Mesothelial cell of epicardium (in vitro differentiated cells): ENCODE measurements at regions not wholly inside any gene's neighbourhood (a gene's known extent, or its start where the extent isn't known, plus 50 kb on each side); places are given as distances from the start of the nearest gene placed in this dataset.

ENCODE experiments used
- DNase-seq, 2 experiments: peaks; one replicate each; pipeline ENCODE4 v3.0.0; 2021; ENCODE audit warnings: low spot score in 2 of 2; ENCODE audit not compliant: unreplicated experiment in 2 of 2
- H3K27ac Mint-ChIP-seq: 2 replicates; pipeline ENCODE4 v1.8.0; 2021; ENCODE audit warnings: mixed read lengths
- H3K27me3 Mint-ChIP-seq: 2 replicates; pipeline ENCODE4 v1.8.0; 2021; ENCODE audit warnings: low read depth, mixed read lengths
- H3K36me3 Mint-ChIP-seq: 2 replicates; pipeline ENCODE4 v1.8.0; 2021; ENCODE audit warnings: mixed read lengths
- H3K4me1 Mint-ChIP-seq: 2 replicates; pipeline ENCODE4 v1.8.0; 2021; ENCODE audit warnings: mixed read lengths
- H3K4me3 Mint-ChIP-seq: 2 replicates; pipeline ENCODE4 v1.8.0; 2021; ENCODE audit warnings: mild to moderate bottlenecking, moderate library complexity, mixed read lengths
- H3K9me3 Mint-ChIP-seq: 2 replicates; pipeline ENCODE4 v1.8.0; 2021; ENCODE audit warnings: mixed read lengths
- TF ChIP-seq, protein P1 (sequence below): fragments of 200-600 bp; sonication (generic); IDR thresholded peaks from one replicate; pipeline ENCODE4 v1.5.0; 2021; ENCODE audit warnings: antibody characterized with exemption; ENCODE audit not compliant: unreplicated experiment

DNA sequence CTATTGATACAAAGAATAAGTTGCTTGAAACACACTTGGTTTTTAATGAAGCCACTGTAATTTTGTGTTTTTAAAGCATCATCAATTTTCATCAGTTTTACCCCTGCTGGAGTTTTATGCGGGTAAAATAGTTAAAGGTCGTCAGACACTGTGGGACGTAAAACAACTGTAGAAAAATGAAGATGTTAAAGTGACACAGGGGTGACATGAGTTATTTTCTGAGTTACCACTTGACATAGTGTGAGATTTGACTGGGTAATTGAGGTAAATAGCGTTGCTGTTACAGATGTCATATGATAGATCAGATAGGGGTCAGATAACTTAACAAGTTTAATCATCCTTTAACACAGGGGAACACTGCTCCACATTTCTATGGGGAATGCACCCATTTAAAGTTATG lies 297.6 kb downstream of the CHL1 start:
- Mint-ChIP-seq H3K9me3 (no peaks in the 10 kb centered on the region), H3K36me3 (no peaks in the 10 kb centered on the region), H3K4me1 (no peaks in the 10 kb centered on the region), H3K27me3 (no peaks in the 10 kb centered on the region), H3K4me3 (no peak overlapping the region), H3K27ac (no peak overlapping the region)
- DNase-seq = no peak
- TF ChIP-seq, protein P1, sequence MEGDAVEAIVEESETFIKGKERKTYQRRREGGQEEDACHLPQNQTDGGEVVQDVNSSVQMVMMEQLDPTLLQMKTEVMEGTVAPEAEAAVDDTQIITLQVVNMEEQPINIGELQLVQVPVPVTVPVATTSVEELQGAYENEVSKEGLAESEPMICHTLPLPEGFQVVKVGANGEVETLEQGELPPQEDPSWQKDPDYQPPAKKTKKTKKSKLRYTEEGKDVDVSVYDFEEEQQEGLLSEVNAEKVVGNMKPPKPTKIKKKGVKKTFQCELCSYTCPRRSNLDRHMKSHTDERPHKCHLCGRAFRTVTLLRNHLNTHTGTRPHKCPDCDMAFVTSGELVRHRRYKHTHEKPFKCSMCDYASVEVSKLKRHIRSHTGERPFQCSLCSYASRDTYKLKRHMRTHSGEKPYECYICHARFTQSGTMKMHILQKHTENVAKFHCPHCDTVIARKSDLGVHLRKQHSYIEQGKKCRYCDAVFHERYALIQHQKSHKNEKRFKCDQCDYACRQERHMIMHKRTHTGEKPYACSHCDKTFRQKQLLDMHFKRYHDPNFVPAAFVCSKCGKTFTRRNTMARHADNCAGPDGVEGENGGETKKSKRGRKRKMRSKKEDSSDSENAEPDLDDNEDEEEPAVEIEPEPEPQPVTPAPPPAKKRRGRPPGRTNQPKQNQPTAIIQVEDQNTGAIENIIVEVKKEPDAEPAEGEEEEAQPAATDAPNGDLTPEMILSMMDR = no peak

DNA sequence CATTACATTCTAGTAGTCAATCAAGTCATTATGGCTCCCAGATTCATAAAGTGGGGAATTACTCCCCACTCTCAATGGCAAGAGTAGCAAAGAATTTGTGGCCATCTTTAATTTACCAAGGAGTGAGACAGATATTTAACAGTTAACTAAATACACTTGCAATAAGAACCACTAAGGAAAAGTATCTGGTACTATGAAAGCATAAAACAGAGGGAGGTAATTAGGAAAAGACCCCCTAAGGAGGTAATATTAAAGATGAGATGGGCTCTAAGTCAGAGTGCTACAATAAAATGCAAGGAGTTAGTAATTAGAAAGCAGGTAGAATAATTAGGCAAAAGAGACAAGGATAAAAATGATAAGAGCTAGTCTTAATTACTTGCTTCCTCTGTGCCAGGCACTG lies 301.9 kb downstream of the CHL1 start:
- Mint-ChIP-seq H3K4me3 (no peak overlapping the region), H3K36me3 (no peaks in the 10 kb centered on the region), H3K27ac (no peak overlapping the region), H3K4me1 (no peaks in the 10 kb centered on the region), H3K9me3 (no peaks in the 10 kb centered on the region), H3K27me3 (no peaks in the 10 kb centered on the region)
- DNase-seq = no peak
- TF ChIP-seq, protein P1 = no peak

DNA sequence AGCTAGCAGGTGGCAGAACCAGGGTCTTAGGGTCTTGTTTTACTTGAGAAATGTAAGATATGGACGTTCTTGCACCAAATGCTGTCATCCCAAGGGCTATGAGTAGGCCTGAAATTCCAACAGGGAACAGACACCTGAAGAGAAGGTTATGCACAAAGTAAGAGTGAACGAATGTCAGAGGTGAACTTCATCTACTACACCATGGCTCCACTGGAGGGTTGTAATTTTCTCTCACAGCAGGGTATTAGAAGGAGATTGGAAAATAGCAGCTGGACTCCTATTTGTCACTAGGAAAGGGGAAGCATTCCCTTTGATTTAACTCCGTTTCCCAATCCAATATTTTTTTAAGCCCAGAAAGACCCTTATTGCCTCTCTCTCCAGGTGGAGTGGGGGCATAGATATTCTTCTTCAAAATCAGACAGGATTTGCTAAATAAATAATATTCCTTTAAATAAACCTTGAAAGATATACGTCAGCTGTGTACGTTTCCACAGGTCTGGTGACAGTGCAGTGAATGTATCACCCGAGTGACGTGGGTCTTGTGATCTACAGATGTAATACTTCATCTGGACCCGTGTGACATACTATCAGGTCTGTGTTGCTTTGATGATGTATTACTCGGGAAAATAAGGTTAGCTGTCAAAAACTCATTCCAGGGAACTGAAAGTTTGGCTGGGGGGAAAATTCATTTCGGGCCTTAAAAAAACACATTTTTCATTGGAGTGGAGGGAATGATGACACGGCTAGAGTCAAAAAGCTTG lies 302.6 kb downstream of the CHL1 start:
- DNase-seq = no peak
- no peak overlapping the region for H3K27ac Mint-ChIP-seq
- no peaks in the 10 kb centered on the region for H3K27me3 Mint-ChIP-seq
- H3K36me3 Mint-ChIP-seq = no peaks in the 10 kb centered on the region
- H3K4me1 Mint-ChIP-seq = no peaks in the 10 kb centered on the region
- TF ChIP-seq, protein P1 = no peak
- no peaks in the 10 kb centered on the region for H3K9me3 Mint-ChIP-seq
- no peak overlapping the region for H3K4me3 Mint-ChIP-seq

DNA sequence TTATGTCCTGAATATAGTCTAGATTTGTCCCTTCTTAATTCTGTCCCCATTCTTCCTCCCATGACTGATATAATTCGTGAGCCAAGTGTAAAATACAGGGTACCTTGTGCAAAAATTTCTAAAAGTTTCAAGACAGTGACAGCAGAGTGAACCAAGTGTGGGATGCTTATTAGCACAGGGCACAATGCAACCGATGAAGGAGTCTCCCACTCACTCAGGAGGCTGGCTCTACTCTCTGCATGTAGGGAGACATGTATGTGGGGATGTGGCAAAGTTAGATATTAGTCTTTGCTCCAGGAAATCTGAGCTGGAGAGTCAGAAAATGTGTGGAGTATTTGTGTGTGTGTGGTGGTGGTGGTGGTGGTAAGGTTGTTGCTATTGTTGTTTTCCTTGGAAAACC lies 305.9 kb downstream of the CHL1 start:
- no peak for DNase-seq
- Mint-ChIP-seq H3K4me3 (no peak overlapping the region), H3K36me3 (no peaks in the 10 kb centered on the region), H3K27me3 (no peaks in the 10 kb centered on the region), H3K9me3 (peaks cover 4% of the 10 kb centered on the region), H3K4me1 (no peaks in the 10 kb centered on the region), H3K27ac (no peak overlapping the region)
- TF ChIP-seq, protein P1 = no peak

DNA sequence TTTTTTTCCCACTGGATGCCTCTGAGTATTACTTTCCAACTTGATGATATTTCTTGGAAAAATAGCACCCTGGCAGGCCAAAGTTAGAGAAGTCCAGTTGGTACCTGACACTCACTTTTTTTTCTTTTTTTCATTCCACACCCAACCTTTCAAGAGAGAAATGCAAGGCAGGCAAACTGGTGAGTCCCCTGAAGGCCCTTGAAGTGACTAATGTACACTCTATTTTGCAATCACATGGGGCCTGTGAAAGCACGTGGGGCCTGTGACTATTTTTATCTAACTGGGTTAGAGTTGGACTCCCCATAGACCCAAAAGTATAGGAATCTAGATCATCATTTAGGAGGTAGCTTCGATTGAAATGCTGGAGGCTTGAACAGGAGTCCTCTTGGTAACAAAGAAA lies 316.7 kb downstream of the CHL1 start:
- no peaks in the 10 kb centered on the region for H3K27me3 Mint-ChIP-seq
- H3K27ac Mint-ChIP-seq = no peak overlapping the region
- peaks cover 2% of the 10 kb centered on the region for H3K4me1 Mint-ChIP-seq
- H3K36me3 Mint-ChIP-seq = no peaks in the 10 kb centered on the region
- TF ChIP-seq, protein P1 = no peak
- peaks cover 14% of the 10 kb centered on the region for H3K9me3 Mint-ChIP-seq
- no peak for DNase-seq
- no peak overlapping the region for H3K4me3 Mint-ChIP-seq
